ENCODE measurements at regions not wholly inside any gene's neighbourhood (a gene's known extent, or its start where the extent isn't known, plus 50 kb on each side); places are given as distances from the start of the nearest gene placed in this dataset.

DNA sequence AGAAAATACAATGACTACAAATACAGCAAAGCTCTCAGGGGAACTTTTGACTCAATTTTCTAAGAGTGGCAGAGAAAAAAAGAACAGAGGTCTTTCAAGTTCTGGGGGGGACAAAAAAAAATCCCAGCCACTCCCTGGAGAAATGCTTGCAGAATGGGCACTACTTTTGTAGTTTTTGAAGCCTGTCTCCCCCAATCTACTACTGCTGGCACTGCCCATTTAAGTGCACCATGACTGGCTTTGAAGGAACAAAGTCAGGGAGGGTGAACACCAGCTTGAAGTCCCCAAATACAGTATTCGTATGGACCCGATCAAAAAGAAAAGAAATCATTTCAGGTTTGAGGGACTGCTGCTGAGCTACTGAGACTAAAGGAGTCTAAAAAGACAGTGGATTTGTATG is 1824.4 kb downstream of the ARAP2 start:
- Histone ChIP-seq H2BK5ac (ENCODE audit: insufficient read length, low read length) (no peak overlapping the region), H3K27ac (ENCODE audit: insufficient read length, low read depth, low read length) (no peak overlapping the region), H3K18ac (ENCODE audit: insufficient read length, low read depth, low read length) (no peak overlapping the region), H2BK12ac (ENCODE audit: insufficient read length, low read depth, low read length) (no peak overlapping the region), H3K79me1 (ENCODE audit: insufficient read depth, low read depth, low read length, poor library complexity, severe bottlenecking) (no peaks in the 10 kb centered on the region), H3K4ac (ENCODE audit: low read depth, low read length) (no peak overlapping the region), H3K23me2 (ENCODE audit: insufficient read length, low read depth, low read length, poor library complexity, severe bottlenecking) (no peaks in the 10 kb centered on the region), H4K8ac (replicated peaks; ENCODE audit: insufficient read length, low read depth, low read length) (no peak overlapping the region), H3K23ac (ENCODE audit: insufficient read length, low read depth, low read length) (no peak overlapping the region), H2BK15ac (ENCODE audit: low read depth, low read length) (no peak overlapping the region), H2AK5ac (ENCODE audit: insufficient read length, low read length) (no peak overlapping the region), H4K5ac (ENCODE audit: insufficient read length, low read depth, low read length) (no peak overlapping the region), H3K9me3 (ENCODE audit: control insufficient read depth, low read depth, low read length) (no peaks in the 10 kb centered on the region), H2BK20ac (ENCODE audit: low read depth, low read length, poor library complexity, severe bottlenecking) (no peak overlapping the region), H3K4me2 (ENCODE audit: insufficient read depth, insufficient read length, low read length) (no peak overlapping the region), H2AFZ (ENCODE audit: low read length) (no peak overlapping the region), H3K14ac (ENCODE audit: insufficient read depth, low read length) (no peak overlapping the region), H3K9ac (ENCODE audit: extremely low read depth, insufficient read length, low read length) (no peak overlapping the region), H3K4me1 (ENCODE audit: insufficient read depth, low read length) (no peaks in the 10 kb centered on the region; the same call in 1 of the 2 replicates), H4K20me1 (ENCODE audit: control insufficient read depth, insufficient read depth, insufficient read length) (no peaks in the 10 kb centered on the region), H3K79me2 (ENCODE audit: insufficient read depth, low read length) (no peaks in the 10 kb centered on the region), H4K91ac (ENCODE audit: insufficient read length, low read depth, low read length) (no peak overlapping the region), H3T11ph (ENCODE audit: low read length) (no peak overlapping the region), H3K56ac (ENCODE audit: insufficient read length, low read depth, low read length) (no peak overlapping the region), H3K27me3 (ENCODE audit: insufficient read depth, low read length) (no peaks in the 10 kb centered on the region), H2BK120ac (ENCODE audit: low read depth, low read length, poor library complexity, severe bottlenecking) (no peak overlapping the region)
- Mint-ChIP-seq H3K27ac (no peak overlapping the region), H3K9me3 (no peaks in the 10 kb centered on the region), H3K4me1 (peaks cover 3 to 8% of the 10 kb centered on the region in 2 experiments; a peak in 2 of 4 replicates), H3K27me3 (ENCODE audit: low read depth) (no peaks in the 10 kb centered on the region), H3K4me3 (no peak overlapping the region), H3K36me3 (ENCODE audit: insufficient read depth in 1 of 3, low read depth in 3 of 3) (no peaks in the 10 kb centered on the region)
- TF ChIP-seq, protein P1, sequence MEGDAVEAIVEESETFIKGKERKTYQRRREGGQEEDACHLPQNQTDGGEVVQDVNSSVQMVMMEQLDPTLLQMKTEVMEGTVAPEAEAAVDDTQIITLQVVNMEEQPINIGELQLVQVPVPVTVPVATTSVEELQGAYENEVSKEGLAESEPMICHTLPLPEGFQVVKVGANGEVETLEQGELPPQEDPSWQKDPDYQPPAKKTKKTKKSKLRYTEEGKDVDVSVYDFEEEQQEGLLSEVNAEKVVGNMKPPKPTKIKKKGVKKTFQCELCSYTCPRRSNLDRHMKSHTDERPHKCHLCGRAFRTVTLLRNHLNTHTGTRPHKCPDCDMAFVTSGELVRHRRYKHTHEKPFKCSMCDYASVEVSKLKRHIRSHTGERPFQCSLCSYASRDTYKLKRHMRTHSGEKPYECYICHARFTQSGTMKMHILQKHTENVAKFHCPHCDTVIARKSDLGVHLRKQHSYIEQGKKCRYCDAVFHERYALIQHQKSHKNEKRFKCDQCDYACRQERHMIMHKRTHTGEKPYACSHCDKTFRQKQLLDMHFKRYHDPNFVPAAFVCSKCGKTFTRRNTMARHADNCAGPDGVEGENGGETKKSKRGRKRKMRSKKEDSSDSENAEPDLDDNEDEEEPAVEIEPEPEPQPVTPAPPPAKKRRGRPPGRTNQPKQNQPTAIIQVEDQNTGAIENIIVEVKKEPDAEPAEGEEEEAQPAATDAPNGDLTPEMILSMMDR (conservative IDR thresholded peaks at IDR 0.05), result no peak
- DNase-seq, result no peak
- WGBS (ENCODE audit: extremely low coverage, insufficient read length, low lambda C conversion rate), result no CpG with 5 or more reads among the region's 2 CpGs

All from H9 (cell line).